Suprapubic skin (tissue), 4 donors: ENCODE measurements at regions not wholly inside any gene's neighbourhood (a gene's known extent, or its start where the extent isn't known, plus 50 kb on each side); places are given as distances from the start of the nearest gene placed in this dataset.

Experiments
- EP300 ChIP-seq: sonication (generic); formaldehyde crosslinking; IDR thresholded peaks from one replicate; pipeline ENCODE4 v1.6.1; 2017; ENCODE audit warnings: antibody characterized with exemption
- POLR2A ChIP-seq, 2 donors: fragments of 450-650 bp; IDR thresholded peaks; one replicate each; pipeline ENCODE4 v1.6.1; 2017; ENCODE audit warnings: antibody characterized with exemption in 2 of 2, mild to moderate bottlenecking in 2 of 2, moderate library complexity in 2 of 2
- POLR2AphosphoS5 ChIP-seq, 3 donors: sonication (generic); formaldehyde crosslinking; IDR thresholded peaks; one replicate each; pipeline ENCODE4 v1.6.1; 2017; ENCODE audit warnings: antibody characterized with exemption in 3 of 3
- TF ChIP-seq, protein P1 (sequence below), 2 donors: fragments of 200-600 bp in 1 of 2; fragments of 450-650 bp in 1 of 2; sonication (generic) in 1 of 2; IDR thresholded peaks; one replicate each; pipeline ENCODE4 v1.5.1; 2016 to 2019; ENCODE audit warnings: antibody characterized with exemption in 2 of 2, mild to moderate bottlenecking in 1 of 2, moderate library complexity in 1 of 2

DNA sequence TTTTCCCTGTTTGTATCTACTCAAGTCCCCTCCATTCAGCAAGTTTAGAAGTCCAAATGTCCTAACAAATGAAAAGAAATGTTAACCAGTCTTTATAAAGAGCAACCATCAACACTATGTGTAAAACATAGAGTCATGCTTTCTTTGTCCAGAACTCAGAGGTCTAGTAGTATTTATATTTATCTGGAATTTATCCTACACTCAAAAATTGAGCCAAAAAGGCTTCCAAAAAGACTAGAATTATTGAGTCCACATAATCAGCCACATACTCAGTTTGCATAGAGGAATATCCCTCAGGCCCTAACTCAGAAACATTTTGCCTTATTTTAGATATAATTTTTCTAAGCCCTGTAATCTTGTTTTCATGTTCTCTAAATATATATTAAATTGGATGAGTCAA lies 455.0 kb downstream of the COL12A1 start:
- TF ChIP-seq, protein P1, sequence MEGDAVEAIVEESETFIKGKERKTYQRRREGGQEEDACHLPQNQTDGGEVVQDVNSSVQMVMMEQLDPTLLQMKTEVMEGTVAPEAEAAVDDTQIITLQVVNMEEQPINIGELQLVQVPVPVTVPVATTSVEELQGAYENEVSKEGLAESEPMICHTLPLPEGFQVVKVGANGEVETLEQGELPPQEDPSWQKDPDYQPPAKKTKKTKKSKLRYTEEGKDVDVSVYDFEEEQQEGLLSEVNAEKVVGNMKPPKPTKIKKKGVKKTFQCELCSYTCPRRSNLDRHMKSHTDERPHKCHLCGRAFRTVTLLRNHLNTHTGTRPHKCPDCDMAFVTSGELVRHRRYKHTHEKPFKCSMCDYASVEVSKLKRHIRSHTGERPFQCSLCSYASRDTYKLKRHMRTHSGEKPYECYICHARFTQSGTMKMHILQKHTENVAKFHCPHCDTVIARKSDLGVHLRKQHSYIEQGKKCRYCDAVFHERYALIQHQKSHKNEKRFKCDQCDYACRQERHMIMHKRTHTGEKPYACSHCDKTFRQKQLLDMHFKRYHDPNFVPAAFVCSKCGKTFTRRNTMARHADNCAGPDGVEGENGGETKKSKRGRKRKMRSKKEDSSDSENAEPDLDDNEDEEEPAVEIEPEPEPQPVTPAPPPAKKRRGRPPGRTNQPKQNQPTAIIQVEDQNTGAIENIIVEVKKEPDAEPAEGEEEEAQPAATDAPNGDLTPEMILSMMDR (IDR thresholded peaks at IDR 0.05): no peak
- TF ChIP-seq POLR2AphosphoS5 (IDR thresholded peaks at IDR 0.05) (no peak), POLR2A (IDR thresholded peaks at IDR 0.05) (no peak), EP300 (no peak)
